Adrenal gland (tissue), 9 donors: ENCODE measurements at regions not wholly inside any gene's neighbourhood (a gene's known extent, or its start where the extent isn't known, plus 50 kb on each side); places are given as distances from the start of the nearest gene placed in this dataset.

Experiments used
- DNase-seq, 7 donors: peaks; one replicate each; pipeline ENCODE4 v3.0.0-alpha.2; 2019 to 2020
- H3K27ac ChIP-seq, 5 donors: fragments of 200-600 bp; sonication (generic) in 4 of 5; 1 replicate in 3 of 5; 2 replicates in 2 of 5; pipeline versions ENCODE4 v1.5.1 to v1.8.0; 2016 to 2020; ENCODE audit warnings: mild to moderate bottlenecking in 1 of 5
- H3K27me3 ChIP-seq: fragments of 200-600 bp; 2 replicates; pipeline ENCODE4 v1.8.0; 2021
- H3K36me3 ChIP-seq, 2 donors: fragments of 200-600 bp; replicated peaks in 1 of 2; 1 replicate in 1 of 2; 2 replicates in 1 of 2; pipeline versions ENCODE4 v1.5.1 to v1.8.0; 2018 to 2022
- H3K4me1 ChIP-seq, 2 donors: fragments of 200-600 bp; replicated peaks in 1 of 2; 1 replicate in 1 of 2; 2 replicates in 1 of 2; pipeline versions ENCODE4 v1.5.1 to v1.8.0; 2018 to 2021
- H3K4me3 ChIP-seq, 4 donors: fragments of 200-600 bp; sonication (generic) in 3 of 4; one replicate each; pipeline ENCODE4 v1.5.1; 2016 to 2018
- H3K9me3 ChIP-seq, 3 donors: fragments of 200-600 bp; sonication (generic) in 1 of 3; replicated peaks in 1 of 3; 1 replicate in 2 of 3; 2 replicates in 1 of 3; pipeline versions ENCODE4 v1.5.1 to v1.8.0; 2016 to 2021
- POLR2A ChIP-seq, 2 donors: fragments of 450-650 bp; IDR thresholded peaks; one replicate each; pipeline ENCODE4 v1.6.1; 2017; ENCODE audit warnings: antibody characterized with exemption in 2 of 2, mild to moderate bottlenecking in 2 of 2, moderate library complexity in 1 of 2
- WGBS, 4 donors: extraction: QIAGEN DNeasy Blood & Tissue Kit in 2 of 4; methylation state at CpG; one replicate each; pipeline versions ENCODE4 v1.1.5 to v1.1.7; 2013 to 2017; 5-methylcytosine and 5-hydroxymethylcytosine counted together
- intact Hi-C, 2 donors: fragments of 100-400 bp; cut with DNase I; formaldehyde crosslinking; loops; one replicate each; pipeline versions ENCODE4 v1.14.1 to v1.15.0; 2022 to 2023
- TF ChIP-seq, protein P1 (sequence below), 6 experiments: fragments of 450-650 bp in 4 of 6; fragments of 200-600 bp in 2 of 6; sonication (generic) in 1 of 6; IDR thresholded peaks; 1 replicate in 5 of 6; 2 replicates in 1 of 6; pipeline versions ENCODE4 v1.5.1 to v1.8.0; 2016 to 2021; ENCODE audit warnings: antibody characterized with exemption in 6 of 6, mild to moderate bottlenecking in 2 of 6, moderate library complexity in 1 of 6
- donor health status: healthy with polysubstance abuse.
- donor health status: Bipolar disorder and iron deficiency.
- donor health status: DM: yes; HTN: yes; CAD: no.
- donor health status: DM: no; HTN: no; CAD: no.
- donor health status: DM: no; HTN: no; CAD: no.

DNA sequence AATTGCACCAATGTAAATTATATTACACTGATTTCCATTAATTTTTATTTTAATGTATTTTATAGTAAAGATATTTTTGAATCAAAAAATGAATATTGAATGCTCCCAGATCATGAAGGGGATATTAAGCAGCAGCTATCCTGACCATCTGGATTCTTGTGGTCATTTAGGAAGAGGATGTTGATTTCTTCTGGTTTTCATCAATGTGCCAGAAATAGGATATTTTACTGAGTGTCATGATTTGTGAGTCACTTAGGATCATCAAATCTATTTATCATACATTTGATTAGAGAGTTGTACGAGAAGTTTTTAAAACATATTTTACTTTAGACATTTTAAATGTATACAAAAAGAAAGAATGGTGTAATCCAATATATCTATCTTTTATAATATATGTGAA lies 366.3 kb upstream of the CHRM2 start:
- Histone ChIP-seq H3K36me3 (no peaks in the 10 kb centered on the region), H3K4me1 (no peaks in the 10 kb centered on the region), H3K27ac (no peak overlapping the region), H3K27me3 (no peaks in the 10 kb centered on the region), H3K9me3 (no peaks in the 10 kb centered on the region), H3K4me3 (no peak overlapping the region)
- no peak for TF ChIP-seq POLR2A (IDR thresholded peaks at IDR 0.05)
- TF ChIP-seq, protein P1, sequence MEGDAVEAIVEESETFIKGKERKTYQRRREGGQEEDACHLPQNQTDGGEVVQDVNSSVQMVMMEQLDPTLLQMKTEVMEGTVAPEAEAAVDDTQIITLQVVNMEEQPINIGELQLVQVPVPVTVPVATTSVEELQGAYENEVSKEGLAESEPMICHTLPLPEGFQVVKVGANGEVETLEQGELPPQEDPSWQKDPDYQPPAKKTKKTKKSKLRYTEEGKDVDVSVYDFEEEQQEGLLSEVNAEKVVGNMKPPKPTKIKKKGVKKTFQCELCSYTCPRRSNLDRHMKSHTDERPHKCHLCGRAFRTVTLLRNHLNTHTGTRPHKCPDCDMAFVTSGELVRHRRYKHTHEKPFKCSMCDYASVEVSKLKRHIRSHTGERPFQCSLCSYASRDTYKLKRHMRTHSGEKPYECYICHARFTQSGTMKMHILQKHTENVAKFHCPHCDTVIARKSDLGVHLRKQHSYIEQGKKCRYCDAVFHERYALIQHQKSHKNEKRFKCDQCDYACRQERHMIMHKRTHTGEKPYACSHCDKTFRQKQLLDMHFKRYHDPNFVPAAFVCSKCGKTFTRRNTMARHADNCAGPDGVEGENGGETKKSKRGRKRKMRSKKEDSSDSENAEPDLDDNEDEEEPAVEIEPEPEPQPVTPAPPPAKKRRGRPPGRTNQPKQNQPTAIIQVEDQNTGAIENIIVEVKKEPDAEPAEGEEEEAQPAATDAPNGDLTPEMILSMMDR (IDR thresholded peaks at IDR 0.05): no peak
- DNase-seq: no peak
- WGBS, 4 donors: 49 to 56% (median 54%) methylated on average over 1 of the region's 1 CpG
- intact Hi-C loops: no loop called here

DNA sequence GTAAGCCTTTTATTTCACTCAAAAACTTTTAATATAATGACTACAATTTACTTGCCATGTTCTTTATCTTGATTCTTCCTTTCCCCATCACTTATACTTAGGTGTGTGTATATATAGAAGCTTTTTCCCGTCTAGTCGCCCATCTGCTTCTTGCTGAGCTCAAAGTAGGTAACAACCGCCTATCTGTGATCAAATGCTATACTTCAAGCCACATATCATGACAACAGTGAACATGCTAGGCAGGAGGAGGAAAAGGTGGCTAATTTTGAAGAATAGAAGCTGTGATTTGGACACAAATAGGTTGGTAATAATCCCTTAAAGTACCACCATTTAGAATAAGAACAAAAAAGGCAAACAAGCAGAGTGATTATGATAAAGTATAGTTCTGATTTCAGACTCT lies 367.3 kb upstream of the CHRM2 start:
- Histone ChIP-seq H3K27ac (no peak overlapping the region), H3K4me1 (no peaks in the 10 kb centered on the region), H3K9me3 (no peaks in the 10 kb centered on the region), H3K36me3 (no peaks in the 10 kb centered on the region), H3K27me3 (no peaks in the 10 kb centered on the region), H3K4me3 (no peak overlapping the region)
- intact Hi-C loops: no loop called here
- WGBS, 4 donors: 68 to 78% (median 70%) methylated on average over 3 of the region's 3 CpGs
- no peak for DNase-seq
- TF ChIP-seq, protein P1 (IDR thresholded peaks at IDR 0.05): no peak
- TF ChIP-seq POLR2A (IDR thresholded peaks at IDR 0.05): no peak

DNA sequence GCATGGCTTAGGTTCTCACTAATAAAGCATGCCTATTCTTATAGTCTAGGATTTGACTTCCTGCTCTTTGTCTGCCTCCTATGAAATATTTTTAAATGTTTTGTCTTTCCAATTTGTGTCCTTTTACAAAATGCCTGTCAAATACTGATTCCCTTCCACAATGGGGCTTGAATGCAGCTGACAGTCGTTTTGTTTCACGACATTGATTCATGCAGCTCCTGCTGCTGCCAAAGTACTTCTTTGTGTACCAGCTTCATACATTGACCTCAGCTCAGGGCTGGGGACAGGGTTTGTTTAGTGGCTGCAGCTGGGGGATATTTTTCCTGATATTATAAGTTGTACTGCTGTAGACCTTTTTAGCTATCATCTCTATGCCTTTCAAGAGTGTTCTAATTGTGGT lies 371.9 kb upstream of the CHRM2 start:
- H3K27me3 ChIP-seq: no peaks in the 10 kb centered on the region
- WGBS, 4 donors: 30 to 58% (median 49%) methylated on average over 2 of the region's 2 CpGs
- no peak overlapping the region for H3K27ac ChIP-seq
- no peak overlapping the region for H3K4me3 ChIP-seq
- no peaks in the 10 kb centered on the region for H3K9me3 ChIP-seq
- TF ChIP-seq, protein P1 (IDR thresholded peaks at IDR 0.05): no peak
- TF ChIP-seq POLR2A (IDR thresholded peaks at IDR 0.05): no peak
- intact Hi-C loops: no loop called here
- no peaks in the 10 kb centered on the region for H3K36me3 ChIP-seq
- no peaks in the 10 kb centered on the region for H3K4me1 ChIP-seq
- no peak for DNase-seq

DNA sequence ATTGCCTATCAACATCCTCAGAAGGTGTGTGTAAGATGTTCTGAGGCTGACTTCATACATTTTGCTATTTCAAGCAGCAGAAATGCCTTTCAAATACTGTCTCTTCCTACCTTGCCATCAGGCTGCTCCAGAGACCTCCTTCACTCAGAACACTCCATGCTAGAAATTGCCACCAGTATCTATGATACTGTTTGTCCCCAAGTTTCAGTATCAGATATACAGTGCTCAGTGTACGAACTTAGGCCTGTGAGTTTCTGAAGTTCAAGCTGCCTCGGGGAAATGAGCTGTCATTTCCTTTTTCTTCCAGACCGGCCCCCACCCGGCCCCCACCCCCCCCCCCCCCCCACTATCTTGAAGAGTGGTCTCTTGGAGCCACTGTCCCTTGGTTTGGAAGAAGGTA lies 373.4 kb upstream of the CHRM2 start:
- Histone ChIP-seq H3K4me1 (no peaks in the 10 kb centered on the region), H3K27ac (no peak overlapping the region), H3K9me3 (no peaks in the 10 kb centered on the region), H3K4me3 (no peak overlapping the region), H3K36me3 (no peaks in the 10 kb centered on the region), H3K27me3 (no peaks in the 10 kb centered on the region)
- 55 to 86% (median 64%) methylated on average over 2 to 4 of the region's 4 CpGs for WGBS, 4 donors
- TF ChIP-seq, protein P1 (IDR thresholded peaks at IDR 0.05): no peak
- TF ChIP-seq POLR2A (IDR thresholded peaks at IDR 0.05): no peak
- DNase-seq: no peak
- intact Hi-C loops: no loop called here
